ENCODE measurements at regions not wholly inside any gene's neighbourhood (a gene's known extent, or its start where the extent isn't known, plus 50 kb on each side); places are given as distances from the start of the nearest gene placed in this dataset.

DNA sequence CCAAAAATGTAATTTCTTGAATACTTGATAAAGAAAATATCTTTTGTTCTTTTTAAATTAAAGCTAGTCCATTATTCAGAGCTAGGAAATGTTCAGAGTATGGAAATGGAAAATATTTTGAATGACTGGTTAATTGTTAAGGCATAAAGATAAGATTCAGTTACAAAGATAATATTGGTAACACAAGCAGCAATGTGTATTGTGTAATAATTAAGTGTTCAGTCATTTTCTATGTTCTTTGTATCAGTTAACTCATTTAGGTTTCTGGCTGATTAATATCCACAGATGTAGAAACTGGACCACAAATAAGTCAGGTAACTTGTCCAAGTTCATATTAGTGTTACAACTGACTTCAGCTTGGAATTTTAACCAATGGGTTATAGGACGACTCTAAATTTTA is 442.2 kb upstream of the MANEA start:
- Mint-ChIP-seq H3K9me3 (peaks cover 27% of the 10 kb centered on the region), H3K4me1 (ENCODE audit: low read depth) (no peaks in the 10 kb centered on the region)

DNA sequence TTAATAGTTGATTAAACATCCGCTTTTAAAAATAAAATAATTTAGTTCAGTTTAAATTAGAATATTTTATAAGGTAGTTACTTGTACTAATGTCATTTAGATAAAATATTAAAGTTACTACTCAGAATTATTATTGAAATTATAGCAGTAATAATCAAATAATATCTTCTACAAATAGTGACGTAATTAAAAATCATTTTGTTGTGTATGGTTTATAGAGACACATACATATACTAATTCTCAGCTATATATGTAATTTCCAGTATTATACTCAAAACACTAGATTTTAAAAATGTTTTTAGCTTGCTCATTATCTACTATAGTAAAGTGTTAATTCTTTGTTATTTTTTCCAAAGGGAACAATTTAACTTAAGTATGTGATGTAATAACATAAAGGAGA is 435.2 kb upstream of the MANEA start:
- no peaks in the 10 kb centered on the region for H3K27me3 Mint-ChIP-seq (ENCODE audit: insufficient read depth)
- TF ChIP-seq, protein P1, sequence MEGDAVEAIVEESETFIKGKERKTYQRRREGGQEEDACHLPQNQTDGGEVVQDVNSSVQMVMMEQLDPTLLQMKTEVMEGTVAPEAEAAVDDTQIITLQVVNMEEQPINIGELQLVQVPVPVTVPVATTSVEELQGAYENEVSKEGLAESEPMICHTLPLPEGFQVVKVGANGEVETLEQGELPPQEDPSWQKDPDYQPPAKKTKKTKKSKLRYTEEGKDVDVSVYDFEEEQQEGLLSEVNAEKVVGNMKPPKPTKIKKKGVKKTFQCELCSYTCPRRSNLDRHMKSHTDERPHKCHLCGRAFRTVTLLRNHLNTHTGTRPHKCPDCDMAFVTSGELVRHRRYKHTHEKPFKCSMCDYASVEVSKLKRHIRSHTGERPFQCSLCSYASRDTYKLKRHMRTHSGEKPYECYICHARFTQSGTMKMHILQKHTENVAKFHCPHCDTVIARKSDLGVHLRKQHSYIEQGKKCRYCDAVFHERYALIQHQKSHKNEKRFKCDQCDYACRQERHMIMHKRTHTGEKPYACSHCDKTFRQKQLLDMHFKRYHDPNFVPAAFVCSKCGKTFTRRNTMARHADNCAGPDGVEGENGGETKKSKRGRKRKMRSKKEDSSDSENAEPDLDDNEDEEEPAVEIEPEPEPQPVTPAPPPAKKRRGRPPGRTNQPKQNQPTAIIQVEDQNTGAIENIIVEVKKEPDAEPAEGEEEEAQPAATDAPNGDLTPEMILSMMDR (IDR thresholded peaks at IDR 0.05) = no peak
- no peak for DNase-seq

More for the DNA sequence above, 442.2 kb upstream of the MANEA start:
- no peak overlapping the region for H3K27ac Mint-ChIP-seq
- H3K27me3 Mint-ChIP-seq (ENCODE audit: insufficient read depth) = no peaks in the 10 kb centered on the region; the same call in 1 of the 2 replicates
- DNase-seq = no peak
- no peak overlapping the region for H3K4me3 Mint-ChIP-seq
- H3K36me3 Mint-ChIP-seq (ENCODE audit: low read depth) = no peaks in the 10 kb centered on the region
- TF ChIP-seq, protein P1 (IDR thresholded peaks at IDR 0.05) = no peak

GRCh38 chr6:95142661-95143335 is 434.5 kb upstream of the MANEA start:
- Mint-ChIP-seq H3K27me3 (ENCODE audit: insufficient read depth) (no peaks in the 10 kb centered on the region), H3K4me3 (no peak overlapping the region), H3K9me3 (peaks cover 35% of the 10 kb centered on the region), H3K36me3 (ENCODE audit: low read depth) (no peaks in the 10 kb centered on the region; the same call in 1 of the 2 replicates), H3K27ac (no peak overlapping the region), H3K4me1 (ENCODE audit: low read depth) (no peaks in the 10 kb centered on the region)
- no peak for DNase-seq
- TF ChIP-seq, protein P1 (IDR thresholded peaks at IDR 0.05) = no peak

More for the DNA sequence above, 435.2 kb upstream of the MANEA start:
- peaks cover 38% of the 10 kb centered on the region for H3K9me3 Mint-ChIP-seq
- no peaks in the 10 kb centered on the region; the same call in 1 of the 2 replicates for H3K36me3 Mint-ChIP-seq (ENCODE audit: low read depth)
- H3K4me3 Mint-ChIP-seq = no peak overlapping the region
- no peak overlapping the region for H3K27ac Mint-ChIP-seq
- H3K4me1 Mint-ChIP-seq (ENCODE audit: low read depth) = no peaks in the 10 kb centered on the region

GRCh38 chr6:95143408-95144180 is 433.7 kb upstream of the MANEA start:
- TF ChIP-seq, protein P1 (IDR thresholded peaks at IDR 0.05) = no peak
- no peak for DNase-seq
- H3K36me3 Mint-ChIP-seq (ENCODE audit: low read depth) = no peaks in the 10 kb centered on the region; the same call in 1 of the 2 replicates
- no peak overlapping the region for H3K27ac Mint-ChIP-seq
- no peaks in the 10 kb centered on the region for H3K4me1 Mint-ChIP-seq (ENCODE audit: low read depth)
- H3K27me3 Mint-ChIP-seq (ENCODE audit: insufficient read depth) = no peaks in the 10 kb centered on the region
- H3K4me3 Mint-ChIP-seq = no peak overlapping the region
- peaks cover 37% of the 10 kb centered on the region for H3K9me3 Mint-ChIP-seq

GRCh38 chr6:95145457-95145856 is 431.9 kb upstream of the MANEA start:
- DNase-seq = no peak
- Mint-ChIP-seq H3K27me3 (ENCODE audit: insufficient read depth) (no peaks in the 10 kb centered on the region), H3K36me3 (ENCODE audit: low read depth) (no peaks in the 10 kb centered on the region; the same call in 1 of the 2 replicates), H3K9me3 (peaks cover 46% of the 10 kb centered on the region), H3K4me3 (no peak overlapping the region), H3K4me1 (ENCODE audit: low read depth) (no peaks in the 10 kb centered on the region), H3K27ac (no peak overlapping the region)
- TF ChIP-seq, protein P1 (IDR thresholded peaks at IDR 0.05) = no peak
